Nephron (organoid): ENCODE measurements at regions not wholly inside any gene's neighbourhood (a gene's known extent, or its start where the extent isn't known, plus 50 kb on each side); places are given as distances from the start of the nearest gene placed in this dataset.
"Not testable (repeated sequence)": the region's sequence is repeated elsewhere in the genome, so short reads cannot be mapped to it uniquely, and the experiment has no call there.

Source experiments
- H3K27ac Mint-ChIP-seq, 3 experiments: 2 replicates each; pipeline ENCODE4 v1.8.0; 2020; ENCODE audit warnings: mixed read lengths in 3 of 3, mild to moderate bottlenecking in 2 of 3, moderate library complexity in 1 of 3
- H3K27me3 Mint-ChIP-seq: 2 replicates; pipeline ENCODE4 v1.8.0; 2021; ENCODE audit warnings: low read depth, mild to moderate bottlenecking, moderate library complexity, mixed read lengths
- H3K36me3 Mint-ChIP-seq: 2 replicates; pipeline ENCODE4 v1.8.0; 2020; ENCODE audit warnings: low read depth, mixed read lengths
- H3K4me1 Mint-ChIP-seq: 2 replicates; pipeline ENCODE4 v1.8.0; 2020; ENCODE audit warnings: mixed read lengths
- H3K4me3 Mint-ChIP-seq, 3 experiments: 2 replicates each; pipeline ENCODE4 v1.8.0; 2020; ENCODE audit warnings: mild to moderate bottlenecking in 3 of 3, mixed read lengths in 3 of 3, moderate library complexity in 2 of 3
- H3K9me3 Mint-ChIP-seq: 2 replicates; pipeline ENCODE4 v1.8.0; 2020; ENCODE audit warnings: mixed read lengths
- CTCF ChIP-seq, 3 experiments: fragments of 200-600 bp; sonication (generic); IDR thresholded peaks; one replicate each; pipeline ENCODE4 v1.5.0; 2021; ENCODE audit warnings: antibody characterized with exemption in 3 of 3; ENCODE audit not compliant: unreplicated experiment in 3 of 3

- Mint-ChIP-seq H3K36me3 (peaks cover 4% of the 10 kb centered on the region), H3K27me3 (no peaks in the 10 kb centered on the region), H3K4me1 (peaks cover 8% of the 10 kb centered on the region), H3K4me3 (no peak overlapping the region), H3K9me3 (peaks cover 30% of the 10 kb centered on the region), H3K27ac (no peak overlapping the region)
- no peak for TF ChIP-seq CTCF (IDR thresholded peaks at IDR 0.05; ENCODE audit: unreplicated experiment in 3 of 3)
Observed at GRCh38 chr10:62696798-62697197, 107.7 kb upstream of the ADO start.

DNA sequence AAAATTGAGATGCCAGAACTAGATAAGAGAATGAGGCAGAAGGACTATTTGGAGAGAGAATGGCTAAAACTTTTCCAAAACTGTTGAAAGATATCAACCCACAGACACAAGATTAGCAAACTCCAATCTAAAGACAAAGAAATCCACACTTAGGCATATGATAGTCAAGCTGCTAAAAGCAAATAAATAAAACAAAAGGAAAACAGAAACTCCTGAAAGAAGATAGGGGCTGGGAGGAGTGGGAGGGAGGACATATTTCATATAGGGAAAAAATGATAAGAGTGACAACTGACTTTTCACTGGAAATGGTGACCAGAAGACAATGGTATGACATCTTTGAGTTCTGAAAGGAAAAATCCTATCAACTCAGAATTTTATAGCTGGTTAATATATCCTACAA lies 105.4 kb upstream of the ADO start:
- Mint-ChIP-seq H3K9me3 (peaks cover 47% of the 10 kb centered on the region), H3K4me3 (no peak overlapping the region), H3K27me3 (no peaks in the 10 kb centered on the region), H3K27ac (no peak overlapping the region), H3K4me1 (no peaks in the 10 kb centered on the region), H3K36me3 (peaks cover 4% of the 10 kb centered on the region)
- TF ChIP-seq CTCF (IDR thresholded peaks at IDR 0.05; ENCODE audit: unreplicated experiment in 3 of 3): no peak

GRCh38 chr10:62704121-62704520 lies 100.4 kb upstream of the ADO start:
- Mint-ChIP-seq H3K4me1 (peaks cover 10% of the 10 kb centered on the region), H3K9me3 (peaks cover 39% of the 10 kb centered on the region)
- H3K27ac Mint-ChIP-seq, H3K4me3 Mint-ChIP-seq, H3K27me3 Mint-ChIP-seq, H3K36me3 Mint-ChIP-seq: not testable (repeated sequence)

- Mint-ChIP-seq H3K27ac (no peak overlapping the region), H3K4me3 (no peak overlapping the region), H3K4me1 (peaks cover 14% of the 10 kb centered on the region), H3K27me3 (no peaks in the 10 kb centered on the region), H3K36me3 (no peaks in the 10 kb centered on the region), H3K9me3 (peaks cover 30% of the 10 kb centered on the region)
- no peak for TF ChIP-seq CTCF (IDR thresholded peaks at IDR 0.05; ENCODE audit: unreplicated experiment in 3 of 3)
Observed at GRCh38 chr10:62705789-62706188, 98.7 kb upstream of the ADO start.

GRCh38 chr10:62707810-62708209 lies 96.7 kb upstream of the ADO start:
- no peak for TF ChIP-seq CTCF (IDR thresholded peaks at IDR 0.05; ENCODE audit: unreplicated experiment in 3 of 3)
- H3K4me1 Mint-ChIP-seq: peaks cover 14% of the 10 kb centered on the region
- H3K27ac Mint-ChIP-seq: no peak overlapping the region

GRCh38 chr10:62708569-62708968 lies 96.0 kb upstream of the ADO start:
- no peak for TF ChIP-seq CTCF (IDR thresholded peaks at IDR 0.05; ENCODE audit: unreplicated experiment in 3 of 3)
- Mint-ChIP-seq H3K27me3 (no peaks in the 10 kb centered on the region), H3K4me1 (peaks cover 14% of the 10 kb centered on the region), H3K36me3 (no peaks in the 10 kb centered on the region), H3K9me3 (peaks cover 11% of the 10 kb centered on the region), H3K4me3 (no peak overlapping the region), H3K27ac (no peak overlapping the region)

More at GRCh38 chr10:62707810-62708209, 96.7 kb upstream of the ADO start:
- Mint-ChIP-seq H3K4me3 (no peak overlapping the region), H3K9me3 (peaks cover 16% of the 10 kb centered on the region), H3K36me3 (no peaks in the 10 kb centered on the region), H3K27me3 (no peaks in the 10 kb centered on the region)
